Limb (tissue), 2 donors: ENCODE measurements at regions not wholly inside any gene's neighbourhood (a gene's known extent, or its start where the extent isn't known, plus 50 kb on each side); places are given as distances from the start of the nearest gene placed in this dataset.
"Not testable (repeated sequence)": the region's sequence is repeated elsewhere in the genome, so short reads cannot be mapped to it uniquely, and the experiment has no call there.

Experiments used
- DNase-seq, 2 donors: peaks; one replicate each; pipeline ENCODE4 v3.0.0-alpha.2; 2016; ENCODE audit errors: extremely low spot score in 2 of 2

GRCh38 chr5:103901885-103902284, 339.3 kb upstream of the NUDT12 start:
- DNase-seq: no peak

GRCh38 chr5:103896593-103896992, 334.0 kb upstream of the NUDT12 start:
- DNase-seq: no peak

GRCh38 chr5:103895738-103896137, 333.1 kb upstream of the NUDT12 start:
- no peak for DNase-seq

- DNase-seq: no peak
Observed at GRCh38 chr5:103894882-103895281, 332.3 kb upstream of the NUDT12 start.

- no peak for DNase-seq
Observed at GRCh38 chr5:103891151-103891550, 328.6 kb upstream of the NUDT12 start.

GRCh38 chr5:103890313-103890712, 327.7 kb upstream of the NUDT12 start:
- DNase-seq: no peak

- no peak for DNase-seq
Observed at GRCh38 chr5:103889500-103890209, 327.1 kb upstream of the NUDT12 start.

GRCh38 chr5:103886826-103887225, 324.2 kb upstream of the NUDT12 start:
- DNase-seq: no peak

GRCh38 chr5:103883143-103883542, 320.6 kb upstream of the NUDT12 start:
- no peak for DNase-seq

GRCh38 chr5:103881560-103881959, 319.0 kb upstream of the NUDT12 start:
- no peak for DNase-seq

GRCh38 chr5:103867857-103868598, 305.4 kb upstream of the NUDT12 start:
- DNase-seq: no peak

- no peak for DNase-seq
Observed at GRCh38 chr5:103866169-103866568, 303.6 kb upstream of the NUDT12 start.

GRCh38 chr5:103862398-103862797, 299.8 kb upstream of the NUDT12 start:
- no peak for DNase-seq

- no peak for DNase-seq
Observed at GRCh38 chr5:103860327-103860726, 297.7 kb upstream of the NUDT12 start.

GRCh38 chr5:103858367-103858766, 295.8 kb upstream of the NUDT12 start:
- DNase-seq: not testable (repeated sequence)

GRCh38 chr5:103851091-103851490, 288.5 kb upstream of the NUDT12 start:
- no peak for DNase-seq

GRCh38 chr5:103849934-103850333, 287.3 kb upstream of the NUDT12 start:
- no peak for DNase-seq

GRCh38 chr5:103847060-103847459, 284.5 kb upstream of the NUDT12 start:
- DNase-seq: no peak

GRCh38 chr5:103842936-103843335, 280.3 kb upstream of the NUDT12 start:
- DNase-seq: no peak

- DNase-seq: no peak
Observed at GRCh38 chr5:103840600-103840999, 278.0 kb upstream of the NUDT12 start.

- DNase-seq: no peak
Observed at GRCh38 chr5:103834216-103834615, 271.6 kb upstream of the NUDT12 start.

- DNase-seq: no peak
Observed at GRCh38 chr5:103829585-103829984, 267.0 kb upstream of the NUDT12 start.

GRCh38 chr5:103827976-103828375, 265.4 kb upstream of the NUDT12 start:
- no peak for DNase-seq
